Right lobe of liver (tissue), 6 donors: ENCODE measurements at regions not wholly inside any gene's neighbourhood (a gene's known extent, or its start where the extent isn't known, plus 50 kb on each side); places are given as distances from the start of the nearest gene placed in this dataset.

Experiments
- ATAC-seq, 4 donors: fragments of 200-7000 bp; cut with Tn5 transposase; one replicate each; pipeline ENCODE4 v1.9.1; 2020; ENCODE audit warnings: mild to moderate bottlenecking in 4 of 4, moderate library complexity in 4 of 4
- DNase-seq, 3 donors: peaks; one replicate each; pipeline ENCODE4 v3.0.0-alpha.2; 2020
- H3K27ac ChIP-seq, 3 donors: fragments of 200-600 bp; one replicate each; pipeline ENCODE4 v1.8.0; 2022
- H3K27me3 ChIP-seq, 2 donors: fragments of 200-600 bp; one replicate each; pipeline ENCODE4 v1.8.0; 2022
- H3K36me3 ChIP-seq, 4 donors: fragments of 200-600 bp; sonication (generic) in 1 of 4; one replicate each; pipeline versions ENCODE4 v1.5.1 to v1.8.0; 2017 to 2022; ENCODE audit warnings: control low read depth in 1 of 4
- H3K4me1 ChIP-seq, 4 donors: fragments of 200-600 bp; sonication (generic) in 1 of 4; one replicate each; pipeline versions ENCODE4 v1.5.1 to v1.8.0; 2017 to 2022; ENCODE audit warnings: control low read depth in 1 of 4
- H3K4me3 ChIP-seq, 3 donors: fragments of 200-600 bp; one replicate each; pipeline ENCODE4 v1.8.0; 2022
- H3K9me3 ChIP-seq, 4 donors: fragments of 200-600 bp; sonication (generic) in 1 of 4; one replicate each; pipeline versions ENCODE4 v1.5.1 to v1.8.0; 2017 to 2022; ENCODE audit warnings: control low read depth in 1 of 4
- POLR2A ChIP-seq: fragments of 450-650 bp; IDR thresholded peaks from one replicate; pipeline ENCODE4 v1.6.1; 2017; ENCODE audit warnings: antibody characterized with exemption, mild to moderate bottlenecking
- WGBS: methylation state at CpG from one replicate; pipeline ENCODE4 v1.1.6; 2018; ENCODE audit warnings: low coverage, low lambda C conversion rate; ENCODE audit not compliant: insufficient coverage; ENCODE audit errors: missing lambda C conversion rate; 5-methylcytosine and 5-hydroxymethylcytosine counted together
- intact Hi-C, 2 donors: fragments of 100-400 bp; cut with DNase I; formaldehyde crosslinking; loops; one replicate each; pipeline versions ENCODE4 v1.11.2 to v1.14.1; 2022
- TF ChIP-seq, protein P1 (sequence below), 4 donors: fragments of 200-600 bp in 3 of 4; fragments of 450-650 bp in 1 of 4; IDR thresholded peaks; one replicate each; pipeline versions ENCODE4 v1.5.1 to v1.8.0; 2016 to 2022; ENCODE audit warnings: antibody characterized with exemption in 4 of 4, mild to moderate bottlenecking in 2 of 4
- donor health status: DM: no; HTN: yes; CAD: no.
- donor health status: DM: no; HTN: no; CAD: no.
- donor health status: DM: no; HTN: no; CAD: no.
- donor health status: DM: no; HTN: yes; CAD: no.
- donor health status: DM: no; HTN: yes; CAD: no.

DNA sequence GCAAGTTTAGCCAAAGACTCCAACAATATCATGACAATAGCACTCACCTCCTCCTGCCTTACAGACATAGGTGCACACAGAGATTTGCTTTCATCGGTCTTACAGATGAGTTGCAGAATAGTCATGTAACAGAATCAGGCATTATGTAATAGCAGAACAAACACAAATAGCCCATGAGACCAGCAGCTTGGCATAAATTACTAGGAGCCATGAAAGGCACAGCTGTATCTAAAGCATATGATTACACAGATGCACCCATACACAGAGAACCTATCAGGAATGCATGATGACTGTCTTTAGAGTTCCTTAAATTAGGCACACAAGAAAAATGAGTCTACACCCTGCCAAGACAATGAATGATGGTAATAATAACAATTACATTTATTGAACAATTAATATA lies 342.0 kb upstream of the XYLT1 start:
- H3K4me3 ChIP-seq = no peak overlapping the region
- H3K9me3 ChIP-seq = no peaks in the 10 kb centered on the region
- TF ChIP-seq POLR2A = no peak
- TF ChIP-seq, protein P1, sequence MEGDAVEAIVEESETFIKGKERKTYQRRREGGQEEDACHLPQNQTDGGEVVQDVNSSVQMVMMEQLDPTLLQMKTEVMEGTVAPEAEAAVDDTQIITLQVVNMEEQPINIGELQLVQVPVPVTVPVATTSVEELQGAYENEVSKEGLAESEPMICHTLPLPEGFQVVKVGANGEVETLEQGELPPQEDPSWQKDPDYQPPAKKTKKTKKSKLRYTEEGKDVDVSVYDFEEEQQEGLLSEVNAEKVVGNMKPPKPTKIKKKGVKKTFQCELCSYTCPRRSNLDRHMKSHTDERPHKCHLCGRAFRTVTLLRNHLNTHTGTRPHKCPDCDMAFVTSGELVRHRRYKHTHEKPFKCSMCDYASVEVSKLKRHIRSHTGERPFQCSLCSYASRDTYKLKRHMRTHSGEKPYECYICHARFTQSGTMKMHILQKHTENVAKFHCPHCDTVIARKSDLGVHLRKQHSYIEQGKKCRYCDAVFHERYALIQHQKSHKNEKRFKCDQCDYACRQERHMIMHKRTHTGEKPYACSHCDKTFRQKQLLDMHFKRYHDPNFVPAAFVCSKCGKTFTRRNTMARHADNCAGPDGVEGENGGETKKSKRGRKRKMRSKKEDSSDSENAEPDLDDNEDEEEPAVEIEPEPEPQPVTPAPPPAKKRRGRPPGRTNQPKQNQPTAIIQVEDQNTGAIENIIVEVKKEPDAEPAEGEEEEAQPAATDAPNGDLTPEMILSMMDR (IDR thresholded peaks at IDR 0.05) = no peak
- WGBS = 50% methylated on average over 1 of the region's 1 CpG
- DNase-seq (no peak), ATAC-seq (no peak)
- no peaks in the 10 kb centered on the region for H3K36me3 ChIP-seq
- no peaks in the 10 kb centered on the region for H3K27me3 ChIP-seq
- H3K27ac ChIP-seq = no peak overlapping the region
- intact Hi-C loops = no loop called here
- no peaks in the 10 kb centered on the region for H3K4me1 ChIP-seq

DNA sequence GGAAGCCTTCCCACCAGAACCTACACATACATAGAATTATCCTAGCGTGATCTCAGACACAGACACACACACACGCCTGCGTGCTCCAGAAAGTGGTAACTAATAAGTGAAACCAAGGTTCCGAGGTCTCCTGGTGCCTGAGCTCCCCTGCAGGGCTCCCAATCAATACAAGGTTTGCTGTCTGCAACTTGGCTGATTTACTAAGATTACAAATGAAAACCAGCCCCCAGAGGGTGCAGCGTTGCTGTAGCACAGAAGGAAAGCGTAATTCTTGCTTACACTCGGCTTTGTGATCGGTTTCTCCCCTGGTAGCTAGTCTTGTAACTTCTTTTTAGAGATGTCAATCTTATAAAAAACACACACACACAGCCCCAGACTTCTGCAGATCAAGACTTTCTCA lies 334.1 kb upstream of the XYLT1 start:
- Histone ChIP-seq H3K4me1 (no peaks in the 10 kb centered on the region), H3K36me3 (no peaks in the 10 kb centered on the region), H3K4me3 (no peak overlapping the region), H3K27ac (no peak overlapping the region), H3K27me3 (no peaks in the 10 kb centered on the region), H3K9me3 (no peaks in the 10 kb centered on the region)
- intact Hi-C loops = no loop called here
- WGBS = 47% methylated on average over 7 of the region's 8 CpGs
- DNase-seq = no peak
- TF ChIP-seq, protein P1 (IDR thresholded peaks at IDR 0.05) = no peak
- no peak for TF ChIP-seq POLR2A
- ATAC-seq = no peak

DNA sequence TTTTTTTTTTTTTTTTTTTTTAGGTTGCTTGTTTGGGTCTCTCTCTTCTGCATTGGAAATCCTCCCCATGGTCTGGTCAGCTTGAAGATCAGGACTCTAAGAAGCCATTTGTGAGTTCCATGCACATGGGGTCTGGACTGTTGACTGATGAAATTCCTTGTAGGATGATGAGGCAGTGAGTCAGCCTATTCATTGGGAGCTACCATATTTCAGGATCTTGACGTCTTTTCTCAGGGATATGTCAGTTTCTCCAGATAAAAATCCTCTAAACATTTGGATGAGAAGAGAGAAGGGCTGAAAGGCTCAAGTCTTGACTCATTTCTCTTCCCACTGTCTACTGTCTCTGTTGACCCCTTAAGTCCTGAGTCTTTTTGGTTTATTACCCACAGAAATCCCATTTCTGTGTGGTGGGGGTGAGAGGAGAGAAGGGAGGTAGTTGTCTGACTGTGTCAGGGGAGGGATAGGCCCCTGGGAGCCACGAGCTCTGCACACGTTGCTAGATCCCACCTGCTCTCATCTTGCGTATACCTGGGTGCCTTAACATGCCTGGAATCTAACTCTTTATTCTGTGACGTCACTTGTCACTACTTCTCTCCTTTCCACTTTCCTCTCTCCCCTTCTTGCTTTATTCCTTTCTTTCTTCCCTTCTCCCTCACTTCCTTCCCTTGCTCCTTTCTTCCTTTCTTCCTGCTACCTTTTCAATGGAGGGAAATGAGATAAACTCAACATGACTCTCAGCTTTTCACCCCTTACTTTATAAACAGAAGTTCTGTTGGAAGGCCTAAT lies 333.1 kb upstream of the XYLT1 start:
- TF ChIP-seq POLR2A = no peak
- TF ChIP-seq, protein P1 (IDR thresholded peaks at IDR 0.05) = no peak
- Histone ChIP-seq H3K36me3 (no peaks in the 10 kb centered on the region), H3K4me1 (no peaks in the 10 kb centered on the region), H3K4me3 (no peak overlapping the region), H3K27ac (no peak overlapping the region), H3K9me3 (no peaks in the 10 kb centered on the region), H3K27me3 (no peaks in the 10 kb centered on the region)
- DNase-seq (no peak), ATAC-seq (no peak)
- WGBS = 44% methylated on average over 5 of the region's 5 CpGs
- intact Hi-C loops = no loop called here

DNA sequence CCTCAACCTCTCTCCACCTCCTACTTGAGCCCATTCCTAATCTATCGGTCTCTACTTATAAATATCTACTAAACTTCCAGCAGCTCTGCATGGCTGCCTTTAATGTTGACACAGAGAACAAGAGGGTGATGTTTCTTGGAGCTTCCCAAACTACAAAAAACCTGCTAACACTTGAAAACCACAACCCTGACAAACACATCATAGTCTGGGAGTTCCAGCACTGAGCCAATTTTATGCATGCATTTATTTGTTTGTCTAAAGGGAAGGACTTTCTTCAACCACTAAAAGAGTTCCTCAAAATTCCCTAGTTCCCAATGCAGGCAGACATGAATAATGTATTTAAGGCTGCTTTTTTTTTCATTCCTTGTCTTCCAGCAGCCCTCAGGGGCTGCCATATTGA lies 331.8 kb upstream of the XYLT1 start:
- intact Hi-C loops = no loop called here
- TF ChIP-seq, protein P1 (IDR thresholded peaks at IDR 0.05) = no peak
- no peak for TF ChIP-seq POLR2A
- Histone ChIP-seq H3K4me3 (no peak overlapping the region), H3K27me3 (no peaks in the 10 kb centered on the region), H3K4me1 (no peaks in the 10 kb centered on the region), H3K27ac (no peak overlapping the region), H3K9me3 (no peaks in the 10 kb centered on the region), H3K36me3 (no peaks in the 10 kb centered on the region)
- no peak for ATAC-seq
- DNase-seq = no peak
- WGBS = 60% methylated on average over 1 of the region's 1 CpG
